Aorta (tissue), 5 donors: ENCODE measurements at regions not wholly inside any gene's neighbourhood (a gene's known extent, or its start where the extent isn't known, plus 50 kb on each side); places are given as distances from the start of the nearest gene placed in this dataset.

ENCODE experiments used
- ATAC-seq: fragments of 200-7000 bp; cut with Tn5 transposase; one replicate; pipeline ENCODE4 v1.9.1; 2022; ENCODE audit warnings: moderate library complexity; ENCODE audit not compliant: low FRiP score
- DNase-seq, 2 donors: peaks; one replicate each; pipeline ENCODE4 v3.0.0-alpha.2; 2020
- H3K27ac ChIP-seq, 2 donors: one replicate each; pipeline ENCODE4 v1.5.1; 2013; ENCODE audit warnings: low read length in 2 of 2, mild to moderate bottlenecking in 2 of 2, moderate library complexity in 2 of 2, control low read depth in 1 of 2, inconsistent platforms in 1 of 2, low read depth in 1 of 2
- H3K27me3 ChIP-seq, 2 donors: one replicate each; pipeline ENCODE4 v1.6.1; 2013; ENCODE audit warnings: control low read depth in 1 of 2, low read length in 1 of 2, mild to moderate bottlenecking in 1 of 2, moderate library complexity in 1 of 2; ENCODE audit not compliant: insufficient read depth in 2 of 2, control insufficient read depth in 1 of 2
- H3K36me3 ChIP-seq, 2 donors: one replicate each; pipeline ENCODE4 v1.6.1; 2013; ENCODE audit warnings: control low read depth in 1 of 2, low read length in 1 of 2, mild to moderate bottlenecking in 1 of 2; ENCODE audit not compliant: insufficient read depth in 2 of 2, control insufficient read depth in 1 of 2
- H3K4me1 ChIP-seq, 2 donors: one replicate each; pipeline ENCODE4 v1.6.1; 2013; ENCODE audit warnings: low read length in 2 of 2, control low read depth in 1 of 2, mild to moderate bottlenecking in 1 of 2, moderate library complexity in 1 of 2; ENCODE audit not compliant: insufficient read depth in 2 of 2, control insufficient read depth in 1 of 2
- H3K4me3 ChIP-seq, 2 donors: one replicate each; pipeline ENCODE4 v1.5.1; 2013; ENCODE audit warnings: low read length in 2 of 2, control low read depth in 1 of 2, mild to moderate bottlenecking in 1 of 2
- H3K9me3 ChIP-seq: one replicate; pipeline ENCODE4 v1.6.1; 2013; ENCODE audit warnings: mild to moderate bottlenecking, low read length; ENCODE audit not compliant: control insufficient read depth
- WGBS, 2 donors: extraction: QIAGEN DNeasy Blood & Tissue Kit; methylation state at CpG; one replicate each; pipeline ENCODE4 v1.1.7; 2013; 5-methylcytosine and 5-hydroxymethylcytosine counted together
- intact Hi-C, 2 donors: fragments of 100-400 bp; cut with DNase I; formaldehyde crosslinking; loops; one replicate each; pipeline versions ENCODE4 v1.14.2 to v1.15.0; 2022
- donor health status: healthy with polysubstance abuse.
- donor health status: Bipolar disorder and iron deficiency.
- donor health status: DM: no; HTN: no; CAD: no.
- donor health status: DM: no; HTN: no; CAD: no.
- donor health status: DM: yes; HTN: yes; CAD: no.

DNA sequence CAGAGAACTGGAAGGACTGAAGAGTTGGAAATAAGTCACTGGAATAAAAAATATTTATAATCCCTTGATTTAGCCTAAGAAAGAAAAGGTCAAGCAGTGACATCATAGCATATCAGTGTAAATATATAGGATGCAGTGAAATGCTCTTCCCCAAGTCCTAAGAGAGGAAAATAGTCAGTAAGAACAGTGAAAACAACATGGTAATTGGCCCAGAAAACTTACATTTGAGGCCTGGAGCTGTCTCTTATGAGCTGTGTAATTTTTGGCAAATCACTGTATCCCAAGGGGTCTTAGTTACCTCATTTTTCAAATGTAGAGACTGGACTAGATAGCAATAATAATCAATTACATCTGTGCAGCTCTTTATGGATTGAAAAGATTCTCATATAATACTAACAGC lies 255.7 kb upstream of the AR start:
- Histone ChIP-seq H3K4me3 (no peak overlapping the region), H3K27me3 (no peaks in the 10 kb centered on the region), H3K27ac (no peak overlapping the region), H3K9me3 (no peaks in the 10 kb centered on the region), H3K4me1 (no peaks in the 10 kb centered on the region), H3K36me3 (no peaks in the 10 kb centered on the region)
- no peak for DNase-seq
- intact Hi-C loops: no loop called here
- no peak for ATAC-seq

DNA sequence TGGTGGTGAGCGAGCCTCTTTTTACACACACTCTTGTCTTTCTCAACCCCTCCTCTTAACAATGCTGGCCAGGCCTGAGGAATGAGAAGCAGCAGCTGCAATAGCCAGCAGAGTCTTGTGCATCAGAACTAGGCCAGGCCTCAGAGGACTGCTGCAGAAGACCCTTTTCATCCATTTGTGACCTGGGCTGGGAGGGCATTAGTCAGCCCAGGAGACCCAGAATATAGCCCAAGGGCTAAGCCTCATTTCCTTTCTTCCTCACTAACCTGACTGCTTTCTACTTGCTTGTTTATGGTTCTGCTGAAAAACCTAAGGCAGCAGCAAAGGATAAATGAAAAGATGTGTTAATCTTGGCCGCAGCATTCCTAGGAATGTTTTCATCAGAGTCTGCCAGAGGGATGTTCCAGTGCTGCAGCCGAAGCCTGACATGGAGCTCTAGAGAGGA lies 254.7 kb upstream of the AR start:
- peak; percentile 48 for ATAC-seq

DNA sequence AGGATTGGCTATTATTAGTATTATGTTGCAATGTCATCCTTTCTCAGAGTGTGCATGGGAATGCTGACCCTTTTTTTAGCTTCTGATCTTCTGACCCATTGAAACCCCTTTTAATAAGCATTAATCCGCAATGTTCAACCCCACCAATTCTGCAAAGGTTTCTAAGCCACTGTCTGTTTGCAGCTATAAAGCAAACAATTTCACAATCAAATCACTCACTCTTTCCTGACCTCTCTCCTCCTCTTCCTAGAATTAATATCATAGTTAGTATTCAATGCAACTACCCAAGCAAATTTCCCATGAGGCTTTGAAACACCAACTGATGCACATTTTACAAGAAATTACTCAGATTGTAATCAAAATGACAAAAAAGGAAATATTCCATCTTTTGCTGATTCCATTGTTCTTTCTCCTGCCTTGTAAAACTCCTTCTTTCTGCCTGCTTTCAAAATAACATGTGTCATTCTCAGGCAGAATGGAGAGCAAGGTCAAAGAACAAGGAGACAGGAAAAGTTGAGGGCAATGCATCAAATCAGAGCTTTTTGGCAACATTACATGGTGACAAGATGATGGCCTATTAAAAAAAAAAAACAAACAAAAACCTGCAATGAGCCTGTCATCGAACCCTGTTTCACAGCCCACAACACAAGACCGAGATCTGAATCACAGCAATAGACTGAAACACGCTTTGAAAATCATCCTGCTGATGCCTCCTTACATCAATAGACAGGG lies 253.2 kb upstream of the AR start:
- Histone ChIP-seq H3K27ac (no peak overlapping the region), H3K4me3 (no peak overlapping the region), H3K36me3 (no peaks in the 10 kb centered on the region), H3K27me3 (no peaks in the 10 kb centered on the region), H3K9me3 (no peaks in the 10 kb centered on the region), H3K4me1 (no peaks in the 10 kb centered on the region)
- WGBS, 2 donors: 30 to 42% methylated on average over 4 of the region's 4 CpGs
- intact Hi-C loops: no loop called here
- DNase-seq: no peak
- ATAC-seq: no peak

More for the DNA sequence above, 254.7 kb upstream of the AR start:
- WGBS, 2 donors: 24 to 33% methylated on average over 3 of the region's 3 CpGs
- intact Hi-C loops: no loop called here
- Histone ChIP-seq H3K36me3 (no peaks in the 10 kb centered on the region), H3K27ac (no peak overlapping the region), H3K27me3 (no peaks in the 10 kb centered on the region), H3K9me3 (no peaks in the 10 kb centered on the region), H3K4me3 (no peak overlapping the region), H3K4me1 (no peaks in the 10 kb centered on the region)
- DNase-seq: no peak

DNA sequence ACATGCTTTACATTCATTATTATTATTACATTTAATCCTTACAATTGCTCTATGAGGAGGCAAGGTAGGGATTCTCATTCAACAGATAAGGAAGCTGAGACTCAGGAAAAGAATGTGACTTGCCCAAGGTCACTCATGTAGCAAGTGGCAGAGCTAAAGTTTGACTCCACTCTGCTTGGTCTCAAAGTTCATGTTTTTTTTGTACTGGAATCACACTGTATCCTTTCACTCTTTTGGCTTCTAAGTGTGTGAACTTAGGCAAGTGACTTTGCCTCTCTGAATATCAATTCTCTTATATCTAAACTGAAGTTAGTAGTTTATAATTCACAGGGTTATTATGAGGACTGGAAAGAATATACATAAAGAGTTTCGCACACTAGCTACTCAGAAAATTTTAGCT lies 247.9 kb upstream of the AR start:
- intact Hi-C loops: no loop called here
- H3K36me3 ChIP-seq: no peaks in the 10 kb centered on the region
- H3K27ac ChIP-seq: no peak overlapping the region
- H3K9me3 ChIP-seq: no peaks in the 10 kb centered on the region
- H3K27me3 ChIP-seq: no peaks in the 10 kb centered on the region
- 90 to 98% methylated on average over 1 of the region's 1 CpG for WGBS, 2 donors
- ATAC-seq: no peak
- H3K4me1 ChIP-seq: no peaks in the 10 kb centered on the region
- H3K4me3 ChIP-seq: no peak overlapping the region
- no peak for DNase-seq

DNA sequence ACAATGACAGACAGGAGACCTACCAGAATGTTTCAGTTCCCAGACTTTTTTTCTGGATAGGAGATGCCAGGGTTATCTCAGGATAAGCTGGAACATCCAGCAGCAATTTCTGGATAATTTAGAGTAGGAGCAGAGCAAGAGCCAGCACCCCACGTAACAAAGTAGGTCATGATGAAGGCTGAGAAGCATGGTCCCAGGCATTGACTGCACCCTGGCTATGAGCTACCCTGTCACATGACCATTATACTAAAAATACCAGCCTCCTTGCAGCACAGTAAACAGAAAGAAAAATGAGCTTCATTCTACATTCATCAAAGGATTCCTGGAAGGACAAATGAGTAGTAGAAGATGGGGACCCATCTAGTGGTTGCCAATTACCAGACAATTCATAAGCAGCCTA lies 247.4 kb upstream of the AR start:
- no peaks in the 10 kb centered on the region for H3K36me3 ChIP-seq
- 2 to 5% methylated on average over 1 of the region's 1 CpG for WGBS, 2 donors
- no peak overlapping the region for H3K27ac ChIP-seq
- DNase-seq (no peak), ATAC-seq (no peak)
- no peaks in the 10 kb centered on the region for H3K4me1 ChIP-seq
- no peaks in the 10 kb centered on the region for H3K27me3 ChIP-seq
- H3K4me3 ChIP-seq: no peak overlapping the region
- no peaks in the 10 kb centered on the region for H3K9me3 ChIP-seq
- intact Hi-C loops: no loop called here

DNA sequence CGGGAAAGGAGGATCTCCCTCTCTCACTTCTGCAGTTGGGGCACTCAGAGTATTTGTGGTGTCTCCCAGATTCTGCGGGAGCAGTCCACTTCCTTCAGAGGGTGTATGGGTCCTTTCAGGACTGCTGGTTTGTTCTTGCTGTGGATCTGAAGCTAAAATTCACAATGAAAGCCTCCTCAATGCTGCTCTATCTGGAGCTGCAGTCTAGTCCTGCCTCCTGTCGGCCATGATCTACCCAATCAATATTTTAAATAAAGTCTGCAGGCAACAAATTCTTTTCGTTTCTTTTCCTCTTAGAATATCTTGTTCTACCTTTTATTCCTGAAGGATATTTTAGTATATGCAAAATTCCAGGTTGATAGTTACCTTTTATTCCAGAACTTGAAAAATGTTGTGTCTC lies 226.1 kb upstream of the AR start:
- Histone ChIP-seq H3K36me3 (no peaks in the 10 kb centered on the region), H3K27me3 (no peaks in the 10 kb centered on the region), H3K9me3 (no peaks in the 10 kb centered on the region), H3K4me1 (no peaks in the 10 kb centered on the region), H3K27ac (no peak overlapping the region), H3K4me3 (no peak overlapping the region)
- DNase-seq (no peak), ATAC-seq (no peak)
- 76 to 83% methylated on average over 4 of the region's 4 CpGs for WGBS, 2 donors
- intact Hi-C loops: no loop called here

DNA sequence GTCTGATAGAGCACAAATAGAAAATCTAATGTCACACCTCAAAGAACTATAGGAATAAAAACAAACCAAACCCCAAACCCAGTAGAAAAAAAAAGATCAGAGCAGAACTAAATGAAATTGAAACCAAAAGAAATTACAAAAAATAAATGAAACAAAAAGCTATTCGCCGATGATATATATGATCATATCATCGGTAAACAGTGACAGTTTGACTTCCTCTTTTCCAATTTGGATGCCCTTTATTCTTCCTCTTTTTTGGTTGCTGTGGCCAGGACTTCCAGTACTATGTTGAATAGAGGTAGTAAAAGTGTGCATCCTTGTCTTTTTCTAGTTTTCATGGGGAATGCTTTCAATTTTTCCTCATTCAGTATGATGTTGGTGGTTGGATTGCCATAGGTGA lies 215.3 kb upstream of the AR start:
- DNase-seq: no peak
- 93 to 95% methylated on average over 3 of the region's 3 CpGs for WGBS, 2 donors
- H3K4me1 ChIP-seq: no peaks in the 10 kb centered on the region
- no peaks in the 10 kb centered on the region for H3K9me3 ChIP-seq
- no peak overlapping the region for H3K27ac ChIP-seq
- no peak for ATAC-seq
- no peaks in the 10 kb centered on the region for H3K27me3 ChIP-seq
- intact Hi-C loops: no loop called here
- H3K4me3 ChIP-seq: no peak overlapping the region
- no peaks in the 10 kb centered on the region for H3K36me3 ChIP-seq

DNA sequence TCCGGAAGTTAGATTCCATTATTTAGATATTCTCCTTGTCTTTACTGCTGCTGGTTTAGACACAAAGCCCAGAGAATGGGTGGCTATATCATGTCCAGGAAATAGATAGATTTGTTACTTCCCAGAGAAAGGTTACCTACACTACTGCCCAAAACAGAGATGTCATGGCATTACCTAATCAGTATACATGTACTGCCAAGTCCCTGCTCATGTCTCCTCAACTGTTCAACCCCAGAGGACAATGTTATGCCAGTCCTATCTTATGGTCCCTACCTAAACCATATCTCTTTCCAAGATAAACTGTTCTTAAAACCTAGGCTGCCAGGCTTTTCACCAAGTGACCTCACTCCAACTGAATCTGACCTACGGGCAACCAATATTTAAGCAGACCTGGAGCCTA lies 209.5 kb upstream of the AR start:
- 68 to 70% methylated on average over 2 of the region's 2 CpGs for WGBS, 2 donors
- no peaks in the 10 kb centered on the region for H3K36me3 ChIP-seq
- no peaks in the 10 kb centered on the region for H3K4me1 ChIP-seq
- no peaks in the 10 kb centered on the region for H3K27me3 ChIP-seq
- DNase-seq: no peak
- no peaks in the 10 kb centered on the region for H3K9me3 ChIP-seq
- intact Hi-C loops: no loop called here
- no peak for ATAC-seq
- no peak overlapping the region for H3K27ac ChIP-seq
- no peak overlapping the region for H3K4me3 ChIP-seq

DNA sequence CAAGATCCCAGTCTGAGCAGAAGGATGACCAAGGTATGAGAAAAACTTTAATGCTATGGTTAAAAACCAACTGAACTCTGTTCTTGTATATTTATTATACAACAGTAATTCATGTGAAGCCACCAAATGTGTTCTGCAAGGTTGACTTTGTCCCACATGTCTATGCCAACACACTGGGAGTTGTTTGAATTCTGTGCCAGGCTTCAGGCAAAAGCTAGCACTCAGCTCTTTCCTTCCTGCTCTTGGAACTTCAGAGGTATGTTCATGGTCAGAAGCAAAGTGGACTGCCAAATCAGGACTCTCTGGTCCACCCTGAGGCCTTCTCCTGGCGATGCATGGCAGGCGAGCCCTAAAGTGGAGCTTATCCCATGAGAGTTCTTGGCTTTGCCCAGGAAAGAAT lies 205.6 kb upstream of the AR start:
- Histone ChIP-seq H3K36me3 (no peaks in the 10 kb centered on the region), H3K9me3 (no peaks in the 10 kb centered on the region), H3K4me1 (no peaks in the 10 kb centered on the region), H3K4me3 (no peak overlapping the region), H3K27ac (no peak overlapping the region), H3K27me3 (no peaks in the 10 kb centered on the region)
- 73 to 81% methylated on average over 2 of the region's 2 CpGs for WGBS, 2 donors
- ATAC-seq: no peak
- intact Hi-C loops: no loop called here
- no peak for DNase-seq
